Astrocyte of the spinal cord (primary cell): ENCODE measurements at regions not wholly inside any gene's neighbourhood (a gene's known extent, or its start where the extent isn't known, plus 50 kb on each side); places are given as distances from the start of the nearest gene placed in this dataset.

ENCODE experiments used
- DNase-seq: peaks from one replicate; pipeline ENCODE4 v3.0.0; 2011; ENCODE audit warnings: low read depth, low spot score
- H3K4me3 ChIP-seq: 2 replicates; pipeline ENCODE4 v1.5.1; 2011; ENCODE audit warnings: low read depth, mild to moderate bottlenecking, low read length, moderate library complexity
- in situ Hi-C: cut with HindIII; loops from 2 replicates; pipeline ENCODE4 v1.10.0; 2017; ENCODE audit warnings: low sequenced_read_pairs
- TF ChIP-seq, protein P1 (sequence below): IDR thresholded peaks from 2 replicates; pipeline ENCODE4 v1.5.1; 2012; ENCODE audit warnings: low read depth, mild to moderate bottlenecking, low read length, inconsistent platforms

DNA sequence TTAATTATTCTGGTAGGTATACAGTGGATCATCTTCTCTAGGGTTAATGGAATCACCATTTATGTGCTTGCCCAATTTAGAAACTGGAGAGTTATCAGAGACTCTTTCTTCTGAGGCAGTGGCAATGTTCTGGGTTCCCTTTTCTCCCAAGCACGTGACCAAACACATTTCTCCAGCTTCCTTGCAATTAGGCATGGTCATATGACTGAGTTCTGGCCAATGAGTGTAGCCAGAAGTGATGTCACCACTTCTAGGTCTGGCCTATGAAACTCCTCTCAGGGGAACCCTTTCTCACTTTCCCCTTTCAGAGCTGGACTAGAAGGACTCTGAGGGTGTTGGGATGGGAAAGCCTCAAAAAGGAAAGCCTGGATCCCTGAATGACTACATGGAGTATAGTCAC lies 172.0 kb downstream of the NSG2 start:
- in situ Hi-C loops = no loop called here
- TF ChIP-seq, protein P1, sequence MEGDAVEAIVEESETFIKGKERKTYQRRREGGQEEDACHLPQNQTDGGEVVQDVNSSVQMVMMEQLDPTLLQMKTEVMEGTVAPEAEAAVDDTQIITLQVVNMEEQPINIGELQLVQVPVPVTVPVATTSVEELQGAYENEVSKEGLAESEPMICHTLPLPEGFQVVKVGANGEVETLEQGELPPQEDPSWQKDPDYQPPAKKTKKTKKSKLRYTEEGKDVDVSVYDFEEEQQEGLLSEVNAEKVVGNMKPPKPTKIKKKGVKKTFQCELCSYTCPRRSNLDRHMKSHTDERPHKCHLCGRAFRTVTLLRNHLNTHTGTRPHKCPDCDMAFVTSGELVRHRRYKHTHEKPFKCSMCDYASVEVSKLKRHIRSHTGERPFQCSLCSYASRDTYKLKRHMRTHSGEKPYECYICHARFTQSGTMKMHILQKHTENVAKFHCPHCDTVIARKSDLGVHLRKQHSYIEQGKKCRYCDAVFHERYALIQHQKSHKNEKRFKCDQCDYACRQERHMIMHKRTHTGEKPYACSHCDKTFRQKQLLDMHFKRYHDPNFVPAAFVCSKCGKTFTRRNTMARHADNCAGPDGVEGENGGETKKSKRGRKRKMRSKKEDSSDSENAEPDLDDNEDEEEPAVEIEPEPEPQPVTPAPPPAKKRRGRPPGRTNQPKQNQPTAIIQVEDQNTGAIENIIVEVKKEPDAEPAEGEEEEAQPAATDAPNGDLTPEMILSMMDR = no peak
- no peak for DNase-seq
- H3K4me3 ChIP-seq = no peak overlapping the region

DNA sequence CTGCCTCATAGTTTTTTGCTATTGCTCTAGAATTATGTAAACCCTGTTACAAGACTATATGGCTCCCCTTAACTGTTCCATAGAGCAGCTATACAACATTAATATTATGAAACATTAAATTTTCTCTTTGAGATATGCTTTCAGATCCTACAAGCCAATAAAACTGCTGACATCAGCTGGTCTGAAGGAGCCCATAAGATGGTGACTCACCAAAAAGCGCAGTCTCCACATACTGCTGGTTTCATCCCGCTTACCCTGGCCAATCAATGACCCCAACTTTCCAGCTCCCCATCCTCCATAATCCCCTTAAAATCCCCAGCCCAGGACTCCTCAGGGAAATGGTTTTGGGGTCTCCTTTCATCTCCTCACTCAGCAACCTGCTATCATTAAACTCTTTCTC lies 172.7 kb downstream of the NSG2 start:
- H3K4me3 ChIP-seq = no peak overlapping the region
- TF ChIP-seq, protein P1 = no peak
- in situ Hi-C loops = no loop called here
- no peak for DNase-seq

DNA sequence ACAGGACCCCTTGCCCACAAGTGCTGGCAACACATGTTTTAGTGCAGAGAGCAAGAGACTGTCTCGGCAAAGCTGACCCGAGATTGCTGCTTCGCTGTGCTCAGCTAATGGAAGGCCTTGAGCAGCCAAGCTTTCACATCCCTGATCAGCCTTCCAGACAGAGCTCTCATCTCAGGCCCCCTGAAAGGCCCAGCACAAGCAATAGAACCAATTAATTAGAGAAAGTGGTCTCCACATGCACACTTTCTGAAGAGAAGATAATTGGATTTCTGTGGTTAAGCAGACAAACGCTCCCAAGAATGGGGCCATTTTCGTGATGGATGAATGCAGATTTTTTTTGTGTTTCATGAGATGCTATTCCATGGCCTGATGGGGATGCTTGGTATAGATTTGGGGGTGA lies 174.9 kb downstream of the NSG2 start:
- in situ Hi-C loops = no loop called here
- no peak overlapping the region for H3K4me3 ChIP-seq
- TF ChIP-seq, protein P1 = no peak
- no peak for DNase-seq

DNA sequence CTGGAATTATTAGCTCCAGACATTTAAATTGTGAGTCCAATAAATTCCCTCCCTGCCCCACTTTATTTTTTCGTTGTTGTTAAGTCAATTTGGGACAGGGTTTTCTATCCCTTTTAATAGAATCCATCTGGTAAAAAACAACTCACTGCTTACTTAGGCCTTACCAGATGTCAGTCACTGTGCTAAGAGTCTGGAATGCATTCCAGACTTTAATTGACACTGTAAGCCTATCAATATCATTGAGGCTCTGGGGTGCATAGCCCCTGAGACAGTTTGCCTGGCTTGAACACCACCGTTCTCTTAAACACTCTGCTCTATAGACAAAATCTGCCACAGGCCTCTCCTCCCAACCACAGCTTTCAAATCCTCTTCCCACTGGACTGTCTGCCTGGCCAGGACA lies 175.9 kb downstream of the NSG2 start:
- TF ChIP-seq, protein P1 = no peak
- in situ Hi-C loops = no loop called here
- DNase-seq = no peak
- no peak overlapping the region for H3K4me3 ChIP-seq

DNA sequence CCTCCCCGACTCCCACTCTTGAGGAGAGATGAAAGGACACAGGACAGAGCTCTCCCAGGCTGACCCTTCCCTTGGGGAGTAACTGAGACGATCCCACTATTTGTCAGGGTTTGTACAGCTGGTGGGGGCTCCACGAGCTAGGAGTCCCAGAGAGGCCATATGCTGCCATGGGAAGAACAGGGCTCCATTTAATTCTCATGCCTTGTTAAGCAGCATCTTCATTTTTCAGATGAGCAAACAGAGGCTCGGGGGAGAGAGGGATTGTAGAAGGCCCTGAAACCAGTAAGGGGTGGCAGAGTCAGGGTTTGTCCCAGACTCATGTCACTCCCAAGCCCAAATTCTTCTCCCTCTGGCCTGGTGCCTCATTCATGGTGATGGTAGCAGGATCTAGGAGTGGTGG lies 176.4 kb downstream of the NSG2 start:
- H3K4me3 ChIP-seq = no peak overlapping the region
- in situ Hi-C loops = no loop called here
- DNase-seq = no peak
- TF ChIP-seq, protein P1 = no peak

DNA sequence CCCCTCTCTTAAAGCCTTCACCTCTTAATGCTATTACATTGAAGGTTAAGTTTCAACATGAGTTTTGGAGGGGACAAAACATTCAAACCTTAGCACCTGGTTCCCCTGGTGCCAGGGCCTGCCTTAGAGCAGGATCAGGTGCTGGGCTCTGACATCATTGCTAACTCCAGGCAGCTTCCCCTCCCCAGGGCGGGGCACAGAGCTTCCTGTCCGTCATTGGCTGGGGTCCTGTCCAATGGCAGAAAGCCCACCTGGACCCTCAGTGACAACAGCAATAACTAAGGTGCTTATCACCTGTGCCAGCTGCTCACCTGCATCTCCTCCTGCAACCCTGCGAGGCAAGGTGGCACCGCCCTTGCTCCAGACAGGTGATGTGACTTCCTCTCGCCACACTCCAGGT lies 177.4 kb downstream of the NSG2 start:
- H3K4me3 ChIP-seq = no peak overlapping the region
- TF ChIP-seq, protein P1 = no peak
- in situ Hi-C loops = no loop called here
- no peak for DNase-seq

DNA sequence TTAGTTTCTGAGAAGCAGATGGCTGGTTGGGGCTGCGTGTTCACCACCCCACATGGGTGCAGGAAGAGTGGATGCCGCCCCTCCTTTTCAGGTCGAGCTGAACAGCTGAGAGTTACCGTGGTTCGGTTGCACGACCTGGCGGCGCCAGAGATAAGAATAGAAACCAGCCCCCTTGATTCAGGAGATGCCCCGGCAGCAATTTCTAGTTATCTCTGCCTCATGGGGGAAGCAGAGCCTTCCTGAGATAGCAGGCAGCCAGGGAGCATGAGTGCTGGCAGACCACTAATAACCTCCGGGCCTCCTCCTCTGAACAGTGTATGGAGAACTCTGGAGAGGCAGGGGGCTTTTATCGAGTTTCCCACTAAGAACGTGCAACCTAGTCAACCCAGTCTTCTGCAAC lies 177.8 kb downstream of the NSG2 start:
- no peak for DNase-seq
- no peak overlapping the region for H3K4me3 ChIP-seq
- in situ Hi-C loops = no loop called here
- TF ChIP-seq, protein P1 = no peak
